GM18498 (cell line): ENCODE measurements at regions not wholly inside any gene's neighbourhood (a gene's known extent, or its start where the extent isn't known, plus 50 kb on each side); places are given as distances from the start of the nearest gene placed in this dataset.

Experiments
- ATAC-seq: cut with Tn5 transposase; IDR thresholded peaks from one replicate; pipeline ENCODE4 v1.9.1; 2021; ENCODE audit warnings: mild to moderate bottlenecking, moderate library complexity; ENCODE audit not compliant: unreplicated experiment

- no peak for ATAC-seq
Observed at GRCh38 chr9:73643379-73644013, 491.8 kb downstream of the ANXA1 start.

GRCh38 chr9:73647560-73647959 is 495.9 kb downstream of the ANXA1 start:
- ATAC-seq, result no peak

GRCh38 chr9:73649552-73649951 is 497.9 kb downstream of the ANXA1 start:
- no peak for ATAC-seq

- no peak for ATAC-seq
Observed at GRCh38 chr9:73655363-73655762, 503.7 kb downstream of the ANXA1 start.

GRCh38 chr9:73655831-73656230 is 504.2 kb downstream of the ANXA1 start:
- ATAC-seq, result no peak

GRCh38 chr9:73665253-73665652 is 513.6 kb downstream of the ANXA1 start:
- ATAC-seq, result no peak

- no peak for ATAC-seq
Observed at GRCh38 chr9:73667749-73668148, 516.1 kb downstream of the ANXA1 start.

GRCh38 chr9:73680831-73681230 is 529.2 kb downstream of the ANXA1 start:
- no peak for ATAC-seq

- ATAC-seq, result no peak
Observed at GRCh38 chr9:73682789-73683188, 531.1 kb downstream of the ANXA1 start.

- ATAC-seq, result peak; percentile 66
Observed at GRCh38 chr9:73683862-73684591, 532.4 kb downstream of the ANXA1 start.

- no peak for ATAC-seq
Observed at GRCh38 chr9:73684601-73685000, 532.9 kb downstream of the ANXA1 start.

- no peak for ATAC-seq
Observed at GRCh38 chr9:73685786-73686185, 534.1 kb downstream of the ANXA1 start.

GRCh38 chr9:73689051-73689870 is 537.6 kb downstream of the ANXA1 start:
- ATAC-seq, result no peak

- no peak for ATAC-seq
Observed at GRCh38 chr9:73701415-73702057, 549.9 kb downstream of the ANXA1 start.

- no peak for ATAC-seq
Observed at GRCh38 chr9:73714294-73714693, 562.6 kb downstream of the ANXA1 start.

- no peak for ATAC-seq
Observed at GRCh38 chr9:73715591-73715990, 563.9 kb downstream of the ANXA1 start.

GRCh38 chr9:73719660-73720059 is 568.0 kb downstream of the ANXA1 start:
- ATAC-seq, result no peak

GRCh38 chr9:73720601-73721000 is 568.9 kb downstream of the ANXA1 start:
- no peak for ATAC-seq

GRCh38 chr9:73736270-73736669 is 584.6 kb downstream of the ANXA1 start:
- ATAC-seq, result no peak

- no peak for ATAC-seq
Observed at GRCh38 chr9:73738741-73739530, 587.3 kb downstream of the ANXA1 start.
